Right atrium auricular region (tissue), 2 donors: ENCODE measurements at regions not wholly inside any gene's neighbourhood (a gene's known extent, or its start where the extent isn't known, plus 50 kb on each side); places are given as distances from the start of the nearest gene placed in this dataset.

Experiments used
- DNase-seq: peaks from one replicate; pipeline ENCODE4 v3.0.0-alpha.2; 2019; ENCODE audit warnings: low spot score
- H3K27ac ChIP-seq, 2 donors: fragments of 200-600 bp; sonication (generic); 1 replicate in 1 of 2; 2 replicates in 1 of 2; pipeline ENCODE4 v1.5.1; 2016 to 2019
- H3K27me3 ChIP-seq, 2 donors: fragments of 200-600 bp; sonication (generic); one replicate each; pipeline versions ENCODE4 v1.5.1 to v1.6.0; 2017 to 2019
- H3K36me3 ChIP-seq: fragments of 200-600 bp; sonication (generic); one replicate; pipeline ENCODE4 v1.5.1; 2016
- H3K4me1 ChIP-seq, 2 donors: fragments of 200-600 bp; sonication (generic); one replicate each; pipeline versions ENCODE4 v1.5.1 to v1.6.0; 2017 to 2019
- H3K4me3 ChIP-seq, 2 donors: fragments of 200-600 bp; sonication (generic); 1 replicate in 1 of 2; 2 replicates in 1 of 2; pipeline ENCODE4 v1.5.1; 2017 to 2019; ENCODE audit warnings: mild to moderate bottlenecking in 1 of 2, moderate library complexity in 1 of 2
- H3K9me3 ChIP-seq, 2 donors: fragments of 200-600 bp; sonication (generic); one replicate each; pipeline ENCODE4 v1.5.1; 2019
- CTCF ChIP-seq, 2 donors: fragments of 200-600 bp; sonication (generic); IDR thresholded peaks; one replicate each; pipeline ENCODE4 v1.5.1; 2019; ENCODE audit warnings: antibody characterized with exemption in 2 of 2

DNA sequence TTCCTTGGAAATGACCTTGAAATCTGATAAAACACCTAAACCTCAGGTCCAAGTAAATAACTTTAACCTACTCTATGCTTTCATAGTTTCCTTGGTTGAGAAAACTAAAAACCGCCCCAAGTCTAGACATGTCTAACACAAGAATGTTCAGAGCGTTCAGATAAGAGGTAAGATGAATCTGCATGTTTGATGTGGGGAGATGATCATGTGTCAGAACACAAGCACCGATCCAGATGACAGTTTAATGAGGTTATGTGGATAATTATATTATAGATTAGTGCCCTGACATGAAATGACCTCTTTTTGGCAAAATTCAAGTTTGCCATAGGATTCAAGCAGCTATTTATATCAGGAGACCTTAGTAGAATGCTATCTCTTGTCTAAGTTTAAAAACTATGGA lies 729.8 kb upstream of the SOX11 start:
- Histone ChIP-seq H3K27ac (no peak overlapping the region), H3K4me3 (no peak overlapping the region), H3K9me3 (no peaks in the 10 kb centered on the region), H3K27me3 (no peaks in the 10 kb centered on the region), H3K36me3 (no peaks in the 10 kb centered on the region), H3K4me1 (no peaks in the 10 kb centered on the region)
- no peak for DNase-seq
- no peak for TF ChIP-seq CTCF (IDR thresholded peaks at IDR 0.05)

- Histone ChIP-seq H3K4me3 (no peak overlapping the region), H3K9me3 (no peaks in the 10 kb centered on the region), H3K36me3 (no peaks in the 10 kb centered on the region), H3K27me3 (no peaks in the 10 kb centered on the region), H3K27ac (no peak overlapping the region), H3K4me1 (no peaks in the 10 kb centered on the region)
- DNase-seq = no peak
- no peak for TF ChIP-seq CTCF (IDR thresholded peaks at IDR 0.05)
Measured at GRCh38 chr2:4963106-4963505, 729.1 kb upstream of the SOX11 start.

GRCh38 chr2:4964001-4964540 lies 728.1 kb upstream of the SOX11 start:
- Histone ChIP-seq H3K36me3 (no peaks in the 10 kb centered on the region), H3K27ac (no peak overlapping the region), H3K4me3 (no peak overlapping the region), H3K27me3 (no peaks in the 10 kb centered on the region), H3K4me1 (no peaks in the 10 kb centered on the region), H3K9me3 (no peaks in the 10 kb centered on the region)
- TF ChIP-seq CTCF (IDR thresholded peaks at IDR 0.05) = no peak
- no peak for DNase-seq

DNA sequence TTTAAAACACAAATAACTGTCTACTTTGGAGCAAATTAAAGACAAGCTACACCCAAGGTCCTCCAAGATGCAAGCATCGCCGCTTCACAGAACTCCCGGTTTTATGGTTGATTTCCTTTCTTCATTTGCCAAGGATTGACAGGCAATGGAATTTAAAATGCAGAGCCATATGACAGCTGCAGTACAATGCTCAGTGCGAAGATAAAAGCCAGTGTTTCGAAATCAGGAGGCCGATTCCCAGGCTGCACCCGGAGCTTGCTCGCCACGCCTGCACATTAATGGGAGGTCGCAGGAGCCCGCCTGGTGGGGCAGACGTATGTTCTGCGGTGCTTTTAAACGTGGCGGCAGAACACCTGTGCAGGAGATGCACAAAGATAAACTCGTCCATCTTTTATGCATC lies 727.6 kb upstream of the SOX11 start:
- no peak overlapping the region for H3K4me3 ChIP-seq
- no peaks in the 10 kb centered on the region for H3K4me1 ChIP-seq
- TF ChIP-seq CTCF (IDR thresholded peaks at IDR 0.05) = no peak
- H3K9me3 ChIP-seq = no peaks in the 10 kb centered on the region
- no peaks in the 10 kb centered on the region for H3K27me3 ChIP-seq
- no peaks in the 10 kb centered on the region for H3K36me3 ChIP-seq
- H3K27ac ChIP-seq = no peak overlapping the region
- DNase-seq = no peak

- no peak for TF ChIP-seq CTCF (IDR thresholded peaks at IDR 0.05)
- Histone ChIP-seq H3K27me3 (no peaks in the 10 kb centered on the region), H3K4me3 (no peak overlapping the region), H3K9me3 (no peaks in the 10 kb centered on the region), H3K36me3 (no peaks in the 10 kb centered on the region), H3K4me1 (no peaks in the 10 kb centered on the region), H3K27ac (no peak overlapping the region)
- DNase-seq = no peak
Measured at GRCh38 chr2:4965556-4966320, 726.4 kb upstream of the SOX11 start.

DNA sequence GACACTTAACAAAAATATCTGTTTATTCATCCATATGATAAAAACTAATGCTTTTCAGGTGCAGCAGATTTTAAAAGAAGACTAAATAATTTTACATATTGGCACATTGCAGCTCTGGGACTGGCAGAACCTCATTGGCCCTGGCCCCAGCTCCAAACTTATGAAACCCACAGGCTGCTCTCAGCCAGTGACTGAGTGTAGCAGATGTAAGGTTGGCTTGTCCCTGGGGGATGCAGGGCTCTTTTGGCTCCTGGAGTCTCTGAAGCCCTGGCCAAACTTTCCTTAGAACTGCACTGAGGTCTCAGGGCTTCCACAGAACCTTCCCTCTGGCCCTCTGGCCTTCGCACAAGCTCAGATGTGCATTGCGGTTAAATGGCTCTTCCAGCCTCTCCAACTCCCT lies 725.0 kb upstream of the SOX11 start:
- no peak for TF ChIP-seq CTCF (IDR thresholded peaks at IDR 0.05)

More for the DNA sequence above, 725.0 kb upstream of the SOX11 start:
- Histone ChIP-seq H3K9me3 (no peaks in the 10 kb centered on the region), H3K27ac (no peak overlapping the region), H3K27me3 (no peaks in the 10 kb centered on the region), H3K4me3 (no peak overlapping the region), H3K4me1 (no peaks in the 10 kb centered on the region), H3K36me3 (no peaks in the 10 kb centered on the region)
- DNase-seq = no peak
